Activated B cell treated with CpG ODN at 0.5 μM for 24 hours (primary cell): ENCODE measurements at regions not wholly inside any gene's neighbourhood (a gene's known extent, or its start where the extent isn't known, plus 50 kb on each side); places are given as distances from the start of the nearest gene placed in this dataset.

Source experiments
- ATAC-seq: fragments of 200-7000 bp; cut with Tn5 transposase; one replicate; pipeline ENCODE4 v1.10.0; 2021; ENCODE audit warnings: low read depth, mild to moderate bottlenecking, moderate library complexity
- CTCF ChIA-PET: fragments of 350-600 bp; sonication (Branson Sonifier 250); formaldehyde crosslinking; loops from one replicate; lab custom pipeline; 2021; ENCODE audit warnings: antibody characterized with exemption; lab: Charles Lee
- POLR2A ChIA-PET: fragments of 350-600 bp; sonication (Branson Sonifier 250); formaldehyde crosslinking; loops from one replicate; lab custom pipeline; 2021; ENCODE audit warnings: antibody characterized with exemption; lab: Charles Lee
- DNase-seq: peaks from one replicate; pipeline ENCODE4 v3.0.0; 2022
- H3K27ac Mint-ChIP-seq: one replicate; pipeline ENCODE4 v1.8.0; 2020; ENCODE audit warnings: mixed read lengths
- H3K27me3 Mint-ChIP-seq: one replicate; pipeline ENCODE4 v1.8.0; 2021; ENCODE audit warnings: mixed read lengths
- H3K36me3 Mint-ChIP-seq: one replicate; pipeline ENCODE4 v1.8.0; 2021; ENCODE audit warnings: low read depth, mixed read lengths
- H3K4me1 Mint-ChIP-seq: one replicate; pipeline ENCODE4 v1.8.0; 2021; ENCODE audit warnings: mixed read lengths
- H3K4me3 Mint-ChIP-seq: one replicate; pipeline ENCODE4 v1.8.0; 2020; ENCODE audit warnings: mild to moderate bottlenecking, mixed read lengths
- H3K9me3 Mint-ChIP-seq: one replicate; pipeline ENCODE4 v1.8.0; 2020; ENCODE audit warnings: mixed read lengths
- CTCF ChIP-seq: fragments of 200-600 bp; IDR thresholded peaks from one replicate; pipeline ENCODE4 v1.8.0; 2022; ENCODE audit warnings: antibody characterized with exemption, mild to moderate bottlenecking
- intact Hi-C: fragments of 100-400 bp; cut with micrococcal nuclease; formaldehyde crosslinking; loops from one replicate; pipeline ENCODE4 v1.15.1; 2024

GRCh38 chr12:107319533-107320032 is 226.2 kb upstream of the CRY1 start:
- Mint-ChIP-seq H3K27ac (no peak overlapping the region), H3K9me3 (no peaks in the 10 kb centered on the region), H3K4me1 (peaks cover 35% of the 10 kb centered on the region), H3K36me3 (no peaks in the 10 kb centered on the region), H3K27me3 (peaks cover 51% of the 10 kb centered on the region), H3K4me3 (no peak overlapping the region)
- ChIA-PET POLR2A (no interaction called here), CTCF (no interaction called here)
- intact Hi-C loops = no loop called here
- DNase-seq (no peak), ATAC-seq (no peak)
- no peak for TF ChIP-seq CTCF

- Mint-ChIP-seq H3K36me3 (no peaks in the 10 kb centered on the region), H3K27ac (no peak overlapping the region), H3K4me3 (peak overlapping the region; percentile 75), H3K9me3 (no peaks in the 10 kb centered on the region), H3K4me1 (peaks cover 35% of the 10 kb centered on the region), H3K27me3 (peaks cover 45% of the 10 kb centered on the region)
- no peak for TF ChIP-seq CTCF
- POLR2A ChIA-PET = interaction anchor here (0.6 kb wide), 1 partner anchor 183 kb away, joined by 4 read pairs; no protein-coding TSS in a partner anchor
- ATAC-seq = no peak
- intact Hi-C loops = no loop called here
- DNase-seq = no peak
- CTCF ChIA-PET = interaction anchor here (0.5 kb wide), 1 partner anchor 226 kb away, joined by 3 read pairs; no protein-coding TSS in a partner anchor
Measured at GRCh38 chr12:107320033-107320928, 226.9 kb upstream of the CRY1 start.

- no peaks in the 10 kb centered on the region for H3K36me3 Mint-ChIP-seq
- ChIA-PET CTCF (interaction anchor here (0.5 kb wide), 1 partner anchor 227 kb away, joined by 3 read pairs; no protein-coding TSS in a partner anchor), POLR2A (interaction anchor here (0.6 kb wide), 1 partner anchor 182 kb away, joined by 4 read pairs; no protein-coding TSS in a partner anchor)
- H3K4me1 Mint-ChIP-seq = peaks cover 35% of the 10 kb centered on the region
- H3K9me3 Mint-ChIP-seq = no peaks in the 10 kb centered on the region
- intact Hi-C loops = no loop called here
- no peak overlapping the region for H3K27ac Mint-ChIP-seq
- H3K27me3 Mint-ChIP-seq = peaks cover 45% of the 10 kb centered on the region
- H3K4me3 Mint-ChIP-seq = peak overlapping the region; percentile 75
- no peak for ATAC-seq
- no peak for TF ChIP-seq CTCF
- DNase-seq = no peak
Measured at GRCh38 chr12:107320929-107321631, 227.7 kb upstream of the CRY1 start.

- H3K27ac Mint-ChIP-seq = no peak overlapping the region
- no peaks in the 10 kb centered on the region for H3K9me3 Mint-ChIP-seq
- H3K4me3 Mint-ChIP-seq = no peak overlapping the region
- intact Hi-C loops = no loop called here
- ChIA-PET POLR2A (no interaction called here), CTCF (no interaction called here)
- DNase-seq (no peak), ATAC-seq (no peak)
- no peak for TF ChIP-seq CTCF
- peaks cover 35% of the 10 kb centered on the region for H3K4me1 Mint-ChIP-seq
- peaks cover 39% of the 10 kb centered on the region for H3K27me3 Mint-ChIP-seq
- no peaks in the 10 kb centered on the region for H3K36me3 Mint-ChIP-seq
Measured at GRCh38 chr12:107322063-107322462, 228.7 kb upstream of the CRY1 start.
